HG03457 (cell line): ENCODE measurements at regions not wholly inside any gene's neighbourhood (a gene's known extent, or its start where the extent isn't known, plus 50 kb on each side); places are given as distances from the start of the nearest gene placed in this dataset.
"Not testable (repeated sequence)": the region's sequence is repeated elsewhere in the genome, so short reads cannot be mapped to it uniquely, and the experiment has no call there.

ENCODE experiments used
- ATAC-seq: cut with Tn5 transposase; IDR thresholded peaks from one replicate; pipeline ENCODE4 v1.9.1; 2021; ENCODE audit warnings: moderate number of reproducible peaks; ENCODE audit not compliant: unreplicated experiment

DNA sequence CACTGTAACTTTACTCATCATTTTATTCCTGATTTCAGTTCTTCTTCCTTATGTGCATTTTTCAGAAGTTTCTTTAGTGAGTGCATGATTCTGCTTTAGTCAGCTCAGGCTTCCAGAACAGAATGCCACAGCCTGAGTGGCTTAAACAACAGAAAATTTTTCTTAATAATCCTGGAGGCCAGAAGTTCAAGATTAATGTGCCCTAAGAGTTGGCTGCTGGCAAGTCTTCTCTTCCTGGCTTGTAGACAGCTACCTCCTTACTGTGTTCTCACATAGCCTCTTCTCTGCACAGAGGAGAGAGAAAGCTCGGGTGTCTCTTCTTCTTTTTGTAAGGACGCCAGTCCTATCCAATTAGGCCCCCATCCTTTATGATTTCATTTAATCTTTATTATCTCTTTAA, 443.1 kb upstream of the RGS17 start:
- no peak for ATAC-seq

DNA sequence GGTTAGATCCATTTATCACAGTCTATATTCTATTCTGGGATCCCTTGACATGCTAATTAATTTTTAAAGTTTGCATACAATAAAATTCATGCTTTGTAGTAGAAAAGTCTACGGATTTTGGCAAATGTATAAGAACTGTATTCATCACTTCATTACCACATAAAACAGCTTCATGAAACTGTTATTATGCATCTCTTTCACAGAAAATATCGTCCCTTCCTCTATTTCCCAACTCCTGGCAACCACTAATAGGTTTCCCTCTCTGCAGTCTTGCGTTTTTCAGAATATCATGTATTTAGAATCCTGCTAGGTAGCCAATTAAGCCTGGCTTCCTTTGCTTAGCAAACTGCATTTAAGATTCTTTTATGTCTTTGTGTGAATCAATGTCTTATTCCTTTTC, 441.3 kb upstream of the RGS17 start:
- ATAC-seq: no peak

DNA sequence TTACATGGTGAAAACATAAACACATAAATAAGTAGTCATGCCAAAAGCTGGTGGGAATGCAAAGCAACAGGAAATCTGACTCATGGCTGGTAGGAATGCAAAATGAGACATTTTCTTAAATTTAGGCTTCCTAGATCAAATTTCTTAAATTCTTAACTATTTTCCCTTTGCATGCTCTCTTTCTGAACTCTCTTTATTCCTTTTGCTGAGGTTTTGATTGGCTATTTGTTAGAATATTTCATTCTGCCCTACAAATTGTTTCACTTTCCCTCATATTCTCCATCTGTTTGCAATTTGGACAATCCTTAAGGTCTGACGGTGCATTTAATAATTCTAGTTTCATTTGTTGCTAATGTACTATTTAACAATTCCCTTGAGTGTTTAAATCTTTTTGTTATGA, 437.5 kb upstream of the RGS17 start:
- ATAC-seq: no peak

DNA sequence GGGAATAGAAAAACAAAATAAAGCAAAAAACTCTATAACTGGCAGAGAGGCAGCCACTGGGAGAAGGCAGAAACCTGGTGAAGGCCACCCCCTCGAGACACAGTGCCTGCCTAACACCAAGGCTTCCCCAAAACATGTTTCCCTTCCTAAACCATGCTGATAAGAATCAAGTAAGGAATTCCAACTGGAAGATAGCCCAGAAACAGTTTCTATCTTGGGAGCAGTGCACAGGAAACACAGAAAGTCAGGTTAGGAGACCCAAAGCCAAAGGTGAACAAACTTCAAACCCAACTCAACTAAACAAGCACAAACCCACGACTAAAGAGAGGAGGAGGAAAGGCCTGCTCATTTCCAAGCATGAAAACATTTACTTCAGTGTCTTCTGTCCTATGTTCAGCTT, 433.7 kb upstream of the RGS17 start:
- no peak for ATAC-seq

DNA sequence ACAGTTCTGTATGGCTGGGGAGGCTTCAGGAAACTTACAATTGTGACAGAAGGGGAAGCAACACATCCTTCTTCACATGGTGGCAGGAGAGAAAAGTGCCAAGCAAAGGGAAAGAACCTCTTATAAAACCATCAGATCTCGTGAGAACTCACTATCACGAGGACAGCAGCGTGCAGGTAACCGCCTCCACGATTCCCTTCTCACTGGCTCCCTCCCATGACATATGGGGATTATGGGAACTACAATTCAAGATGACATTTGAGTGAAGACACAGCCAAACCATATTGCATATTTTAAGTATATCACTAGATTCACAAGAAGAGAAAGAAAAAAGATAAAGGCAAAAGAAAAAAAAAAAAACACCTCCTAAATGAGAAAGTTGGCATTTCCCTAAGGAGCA, 431.9 kb upstream of the RGS17 start:
- ATAC-seq: no peak

DNA sequence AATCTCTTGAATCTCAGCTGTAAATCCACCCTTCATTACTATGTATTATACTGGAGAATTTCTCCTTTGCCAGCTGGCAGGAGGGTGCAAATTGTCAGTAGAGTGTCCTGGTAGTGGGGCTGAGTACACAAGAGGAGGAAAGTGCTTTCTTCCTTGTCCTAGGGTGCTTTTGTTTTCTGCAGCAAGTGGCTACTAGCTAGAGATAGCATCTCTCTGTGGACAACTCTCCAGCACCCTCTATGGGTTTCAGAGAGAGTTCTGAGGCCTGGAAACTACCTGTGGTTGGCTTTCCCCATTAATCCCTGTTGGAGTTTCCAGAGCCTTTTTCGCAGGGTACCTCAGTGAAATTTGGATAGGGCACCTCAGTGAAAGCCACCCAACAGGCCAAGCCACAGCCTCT, 422.5 kb upstream of the RGS17 start:
- no peak for ATAC-seq

DNA sequence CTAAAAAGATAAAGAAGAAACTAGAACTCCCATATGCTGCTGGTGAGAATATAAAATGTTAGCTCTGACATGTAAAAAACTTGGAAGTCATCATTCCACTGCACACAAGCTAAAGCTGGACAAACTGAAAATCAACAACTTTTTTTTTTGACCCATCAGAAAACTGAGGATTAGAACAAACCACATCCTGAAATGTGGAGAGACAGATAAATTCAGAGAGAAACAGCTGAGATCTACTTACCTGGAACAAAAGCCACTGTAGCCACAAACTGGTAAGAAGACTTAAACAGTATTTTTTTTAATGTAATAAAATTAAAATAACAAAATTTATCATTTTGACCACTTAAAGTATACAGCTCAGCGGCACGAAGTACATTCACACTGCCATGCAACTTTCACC, 408.5 kb upstream of the RGS17 start:
- ATAC-seq: no peak

DNA sequence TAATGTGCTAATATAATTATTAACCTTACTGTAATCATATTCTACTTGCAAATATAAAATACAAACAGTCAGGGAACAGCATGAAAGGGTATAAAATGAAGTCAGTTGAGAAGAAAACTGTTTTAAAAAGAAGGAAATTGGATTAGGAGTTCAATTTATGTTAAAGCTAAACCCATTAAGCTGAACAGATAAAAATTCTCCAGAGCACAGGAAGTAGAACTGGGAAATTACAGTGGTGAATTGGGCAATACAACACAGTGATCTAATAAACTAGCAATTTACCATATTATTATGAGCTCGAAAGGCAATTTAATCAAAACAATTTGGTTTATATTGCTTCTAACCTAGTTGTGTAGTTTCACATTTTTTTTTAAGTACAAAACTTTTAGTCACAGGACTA, 407.4 kb upstream of the RGS17 start:
- no peak for ATAC-seq

DNA sequence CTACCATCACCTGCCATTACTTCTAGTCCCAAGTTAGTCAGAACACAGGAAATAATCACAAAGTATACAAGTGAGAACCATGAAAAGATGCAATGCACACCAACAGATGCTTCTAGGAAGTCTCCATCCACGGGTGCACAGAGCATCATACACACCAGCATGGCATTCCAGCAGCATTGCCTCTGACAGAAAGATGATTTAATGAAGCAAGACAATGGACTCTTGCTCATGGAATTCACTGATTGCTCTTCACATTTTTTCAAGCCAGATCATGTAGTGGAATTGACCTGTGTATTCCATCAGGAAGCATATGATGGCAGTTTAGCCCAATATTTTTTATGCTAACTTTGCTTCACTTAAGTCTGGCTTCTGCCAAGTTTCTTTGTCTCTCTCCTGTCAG, 406.3 kb upstream of the RGS17 start:
- ATAC-seq: no peak

DNA sequence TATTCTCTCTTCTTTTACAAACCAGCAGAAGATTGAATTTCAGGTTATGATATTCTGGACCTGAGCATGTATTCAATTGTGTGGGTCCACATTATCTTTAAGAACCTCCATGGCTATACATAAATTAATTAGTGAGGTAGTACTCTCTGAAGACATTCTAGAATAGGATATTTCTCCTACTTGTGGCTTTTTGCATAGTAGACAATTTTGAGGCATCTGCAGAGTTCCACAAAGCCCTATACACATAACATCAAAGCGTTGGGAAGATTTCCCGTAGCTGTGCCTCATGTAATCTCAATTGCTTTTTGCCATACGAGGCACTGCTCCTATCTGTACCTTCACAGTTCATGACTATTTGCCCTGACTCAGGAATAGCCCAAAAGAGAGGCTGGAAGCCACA, 395.4 kb upstream of the RGS17 start:
- no peak for ATAC-seq

DNA sequence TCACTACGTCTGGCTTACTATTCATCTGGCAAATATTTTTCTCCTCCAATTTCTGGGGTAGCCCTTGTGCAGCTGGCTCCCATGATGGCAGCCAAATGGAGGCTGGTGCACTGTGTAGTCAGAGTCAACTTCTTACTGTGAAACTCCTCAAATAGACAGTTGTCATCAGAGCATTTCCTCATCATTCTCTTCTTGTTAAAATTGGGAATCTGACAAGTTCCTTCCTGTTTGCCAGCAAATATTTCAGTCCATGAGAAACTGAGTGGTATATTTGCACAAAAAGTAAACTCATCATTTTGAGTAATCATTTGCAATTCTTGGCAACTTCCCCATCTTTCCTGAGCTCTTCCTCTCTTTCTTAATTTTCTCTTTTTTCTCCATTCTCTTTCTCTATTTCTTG, 394.9 kb upstream of the RGS17 start:
- ATAC-seq: no peak

DNA sequence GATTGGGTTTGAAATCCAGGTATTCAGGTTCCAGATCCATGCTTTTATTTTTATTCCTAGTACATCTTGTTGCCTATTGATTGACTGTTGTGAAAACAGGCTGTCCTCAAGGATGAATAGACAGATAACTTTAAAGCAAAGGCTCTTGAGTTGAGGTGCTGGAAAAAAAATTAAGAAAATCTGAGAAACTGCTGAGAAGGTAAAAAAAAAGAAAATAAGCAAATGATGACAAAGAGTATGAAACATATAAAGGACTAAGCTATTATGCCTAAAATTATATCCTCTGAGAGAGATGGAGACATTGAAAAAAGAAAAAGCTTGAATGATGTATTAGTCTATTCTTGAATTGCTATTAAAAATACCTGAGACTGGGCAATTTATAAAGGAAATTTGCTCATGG, 392.3 kb upstream of the RGS17 start:
- ATAC-seq: no peak

DNA sequence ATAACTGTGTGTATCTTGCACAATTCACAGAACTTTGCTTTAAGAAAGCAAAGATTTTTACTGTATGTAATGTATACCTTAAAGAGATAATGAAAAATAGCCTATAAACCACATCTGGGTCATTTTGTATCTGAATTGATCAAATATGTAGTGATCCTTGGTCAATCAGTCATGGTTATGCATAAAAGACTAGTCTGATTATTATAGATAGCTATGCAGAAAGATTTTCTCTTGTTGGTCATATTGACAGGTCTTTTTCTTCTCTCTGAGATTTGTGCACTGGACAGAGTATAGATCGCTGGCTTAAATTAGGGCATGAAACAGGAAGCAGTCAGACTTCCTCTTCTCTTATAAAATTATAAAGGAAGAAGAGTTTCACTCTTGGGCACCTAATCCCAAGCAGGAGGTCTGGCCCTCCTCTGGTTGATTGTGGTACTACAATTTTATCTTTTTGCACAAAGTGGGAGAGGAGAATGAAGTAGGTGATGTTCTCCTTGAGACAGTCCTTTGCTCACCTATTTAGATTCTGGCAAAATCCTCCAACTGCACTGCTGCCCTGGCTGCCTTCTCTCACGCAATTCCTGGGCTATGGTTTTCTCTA, 380.9 kb upstream of the RGS17 start:
- ATAC-seq: peak; percentile 76

DNA sequence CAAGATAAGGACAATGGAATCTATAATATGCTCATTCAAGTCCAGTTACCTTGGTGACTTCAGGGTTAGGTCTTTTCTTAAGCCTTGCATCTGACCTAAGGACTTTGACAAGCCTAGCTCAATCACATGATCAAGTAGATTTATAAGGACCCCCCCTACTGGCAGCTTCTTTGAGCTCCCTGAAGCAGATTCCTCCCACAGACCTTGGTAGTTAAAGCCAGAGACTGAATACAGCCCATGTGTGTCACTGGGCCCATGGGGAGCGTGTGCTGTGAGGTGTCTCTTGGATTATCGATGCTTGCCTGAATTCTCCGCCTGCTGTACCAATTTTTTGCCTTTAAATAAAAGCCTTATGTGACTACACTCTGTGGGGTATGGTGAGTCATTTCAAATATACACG, 372.7 kb upstream of the RGS17 start:
- no peak for ATAC-seq

DNA sequence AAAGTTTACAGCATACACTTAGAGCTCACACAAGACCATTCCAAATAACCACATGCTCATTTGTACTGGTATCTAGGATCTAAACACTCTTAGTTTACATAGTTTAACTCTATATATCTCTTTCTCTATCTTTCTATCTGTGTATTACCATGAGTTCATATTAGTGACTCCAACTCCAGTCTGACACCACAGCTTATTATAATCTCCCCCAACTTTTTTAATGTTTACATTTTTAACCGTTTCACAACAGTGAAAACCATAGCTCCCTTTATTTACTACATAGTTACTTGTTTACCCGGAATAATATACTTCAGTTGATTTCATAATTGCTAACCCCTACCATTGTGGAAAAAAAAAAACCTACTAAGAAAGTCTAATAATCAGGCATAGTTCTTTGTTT, 362.4 kb upstream of the RGS17 start:
- ATAC-seq: no peak

DNA sequence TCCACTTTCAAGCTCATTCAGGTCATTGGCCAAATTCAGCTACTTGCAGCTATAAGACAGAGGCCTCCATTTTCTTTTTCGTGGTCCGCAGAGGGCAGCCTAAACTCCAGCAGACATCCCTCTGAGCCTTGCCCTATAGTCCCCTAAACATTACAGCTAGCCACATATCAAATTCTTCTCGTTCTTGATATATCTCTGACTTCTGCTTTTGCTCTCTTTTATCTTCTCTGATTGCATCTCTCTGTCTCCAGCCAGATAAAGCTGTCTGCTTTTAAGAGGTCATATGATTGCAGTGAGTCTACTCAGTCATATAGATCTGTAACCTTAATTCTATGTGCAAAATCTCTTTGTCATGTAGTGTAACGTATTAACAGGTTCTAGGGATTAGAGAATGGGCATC, 358.4 kb upstream of the RGS17 start:
- no peak for ATAC-seq

DNA sequence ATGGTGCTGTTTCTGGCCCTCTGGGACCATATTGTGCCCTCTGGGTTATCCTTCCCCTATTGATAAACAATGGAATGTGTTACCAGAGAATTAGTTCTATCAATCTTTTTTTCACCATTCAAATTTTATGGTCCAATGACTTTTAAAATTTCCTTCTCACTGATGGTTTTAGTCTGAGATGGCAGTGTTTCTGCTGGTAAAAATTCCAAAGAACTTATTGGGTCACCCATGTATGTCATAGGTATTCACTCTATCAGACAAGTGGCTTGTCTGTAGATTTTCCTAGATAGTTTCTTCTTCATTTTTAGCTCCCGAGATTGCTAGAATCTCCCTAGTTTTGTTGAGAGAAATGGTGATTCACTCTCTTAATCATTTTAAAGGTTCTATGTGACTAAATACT, 357.2 kb upstream of the RGS17 start:
- no peak for ATAC-seq

DNA sequence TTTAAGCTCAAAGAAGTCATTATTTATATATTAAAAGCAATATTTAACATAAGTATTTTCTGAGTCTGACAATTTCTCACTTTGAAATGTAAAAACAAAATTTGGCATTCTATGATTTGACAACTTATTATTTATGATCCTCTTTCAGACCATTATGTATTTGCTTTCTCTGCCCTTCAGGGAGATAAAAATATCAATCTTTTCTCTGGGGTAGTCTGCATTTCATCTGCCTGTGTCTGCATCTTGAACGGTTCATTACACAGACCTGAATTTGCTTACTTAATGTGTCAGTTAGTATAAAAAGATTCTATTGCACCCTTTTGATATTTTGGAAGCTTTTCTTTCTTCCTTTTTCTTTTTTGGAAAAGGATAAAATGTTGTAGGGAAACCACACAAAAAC, 354.0 kb upstream of the RGS17 start:
- no peak for ATAC-seq

DNA sequence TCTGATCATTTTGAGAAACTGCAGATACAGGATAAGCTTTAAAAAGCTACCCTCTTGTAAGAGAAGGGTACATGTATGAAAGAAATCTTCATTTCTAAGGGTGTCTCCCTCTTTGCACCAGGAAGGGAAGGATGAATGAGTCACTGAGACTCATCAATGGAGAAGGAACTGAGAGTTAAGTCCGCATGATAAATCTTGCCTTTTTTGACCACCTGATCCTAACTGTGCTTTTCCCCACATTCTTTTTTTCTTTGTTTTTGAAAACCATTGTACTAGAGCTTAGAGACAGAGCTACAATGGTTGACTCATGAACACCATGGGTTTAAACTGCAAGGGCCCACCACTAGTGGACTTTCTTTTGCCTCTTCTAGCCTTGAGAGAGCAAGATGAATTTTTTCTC, 353.0 kb upstream of the RGS17 start:
- ATAC-seq: no peak

DNA sequence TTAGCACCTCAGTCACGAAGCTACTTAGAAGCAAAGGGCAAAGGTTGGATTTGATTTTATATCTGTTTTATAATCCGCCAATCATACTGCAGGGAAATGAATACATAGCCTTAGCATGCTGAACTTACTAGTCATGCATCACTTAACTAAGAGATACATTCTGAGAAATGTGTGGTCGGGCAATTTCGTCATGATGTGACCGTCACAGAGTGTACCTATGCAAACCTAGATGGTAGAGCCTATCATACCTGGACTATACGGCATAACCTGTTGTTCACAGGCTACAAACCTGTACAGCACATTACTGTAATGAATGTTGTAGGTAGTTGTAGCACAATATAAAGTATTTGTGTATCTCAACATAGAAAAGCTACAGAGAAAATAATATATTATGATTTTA, 345.2 kb upstream of the RGS17 start:
- ATAC-seq: no peak

DNA sequence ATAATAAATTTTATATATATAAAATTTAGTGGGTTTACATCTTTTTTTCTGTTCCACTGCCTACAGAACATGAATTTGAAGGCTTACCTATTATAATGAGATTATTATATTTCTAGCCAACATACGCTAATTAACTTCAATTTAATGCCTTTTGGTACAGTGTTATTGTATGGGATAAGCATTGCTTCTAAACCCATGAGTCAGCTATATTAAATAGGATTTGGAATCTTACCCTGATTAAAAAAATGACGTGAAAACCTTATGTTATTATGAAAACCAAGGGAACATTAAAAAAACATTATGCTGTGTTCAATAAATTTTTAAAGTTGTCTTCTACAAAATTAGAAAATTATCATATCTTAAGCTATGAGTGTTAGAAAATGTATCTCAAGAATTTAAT, 334.0 kb upstream of the RGS17 start:
- no peak for ATAC-seq

DNA sequence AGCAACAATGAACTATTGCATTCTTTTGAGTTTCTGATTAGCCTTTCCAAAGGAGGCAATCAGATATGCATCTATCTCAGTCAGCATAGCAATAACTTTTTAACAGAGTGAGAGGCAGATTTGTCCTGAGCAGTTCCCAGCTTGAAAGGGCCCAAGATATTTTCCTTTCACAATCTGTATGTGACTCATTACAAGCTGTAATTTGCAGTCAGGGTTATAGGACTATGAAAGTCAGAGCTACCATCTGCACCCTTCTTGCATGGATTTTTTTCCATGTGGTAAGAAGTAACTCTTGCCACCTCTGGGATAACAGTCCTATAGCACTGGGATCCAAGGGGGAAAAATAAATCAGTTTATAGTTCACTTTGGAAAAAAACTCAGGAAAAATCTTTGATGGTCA, 318.2 kb upstream of the RGS17 start:
- no peak for ATAC-seq

DNA sequence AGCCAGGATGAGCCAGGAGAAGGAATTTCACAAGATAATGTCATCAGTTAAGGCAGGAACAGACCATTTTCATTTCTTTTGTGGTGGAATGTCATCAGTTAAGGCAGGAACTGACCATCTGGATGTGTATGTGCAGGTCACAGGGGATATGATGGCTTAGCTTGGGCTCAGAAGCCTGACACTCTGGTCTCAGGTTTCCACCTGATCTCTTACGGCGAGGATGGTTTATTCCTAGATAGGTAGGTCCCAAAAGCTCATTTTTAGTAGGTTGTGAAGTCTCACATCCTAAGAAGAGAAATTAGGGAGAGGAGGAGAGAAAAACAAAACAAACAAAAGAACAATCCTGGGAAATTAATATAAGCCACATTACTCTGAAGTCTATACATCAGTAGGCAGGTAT, 311.7 kb upstream of the RGS17 start:
- ATAC-seq: not testable (repeated sequence)

DNA sequence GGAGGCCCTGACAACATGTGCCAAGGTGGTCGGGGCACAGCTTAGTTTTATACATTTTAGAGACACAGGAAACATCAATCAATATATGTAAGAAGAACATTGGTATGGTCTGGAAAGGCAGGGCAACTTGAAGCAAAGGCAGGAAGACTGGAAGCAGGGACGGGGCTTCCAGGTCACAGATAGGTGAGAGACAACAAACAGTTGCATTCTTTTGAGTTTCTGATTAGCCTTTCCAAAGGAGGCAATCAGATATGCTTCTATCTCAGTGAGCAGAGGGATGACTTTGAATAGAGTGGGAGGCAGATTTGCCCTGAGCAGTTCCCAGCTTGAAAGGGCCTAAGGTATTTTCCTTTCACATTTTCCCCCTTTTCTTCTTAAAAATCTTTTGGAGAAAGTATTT, 311.0 kb upstream of the RGS17 start:
- ATAC-seq: no peak
